Inferior parietal cortex (tissue), 1 donor: ENCODE measurements at regions not wholly inside any gene's neighbourhood (a gene's known extent, or its start where the extent isn't known, plus 50 kb on each side); places are given as distances from the start of the nearest gene placed in this dataset.
"Not testable (repeated sequence)": the region's sequence is repeated elsewhere in the genome, so short reads cannot be mapped to it uniquely, and the experiment has no call there.

ENCODE experiments used
- DNase-seq: peaks from one replicate; pipeline ENCODE4 v3.0.0-alpha.2; 2016; ENCODE audit errors: extremely low spot score

- DNase-seq = no peak
Measured at GRCh38 chr2:83394134-83394904, 1064.8 kb downstream of the SUCLG1 start.

- DNase-seq = no peak
Measured at GRCh38 chr2:83388804-83389203, 1070.3 kb downstream of the SUCLG1 start.

GRCh38 chr2:83386549-83386948 is 1072.5 kb downstream of the SUCLG1 start:
- DNase-seq = no peak

GRCh38 chr2:83378921-83379320 is 1080.2 kb downstream of the SUCLG1 start:
- DNase-seq = no peak

GRCh38 chr2:83376731-83377130 is 1082.3 kb downstream of the SUCLG1 start:
- DNase-seq = no peak

- DNase-seq = no peak
Measured at GRCh38 chr2:83370419-83370762, 1088.7 kb downstream of the SUCLG1 start.

GRCh38 chr2:83369601-83370418 is 1089.3 kb downstream of the SUCLG1 start:
- no peak for DNase-seq

GRCh38 chr2:83368916-83369315 is 1090.2 kb downstream of the SUCLG1 start:
- no peak for DNase-seq

GRCh38 chr2:83368461-83368860 is 1090.6 kb downstream of the SUCLG1 start:
- no peak for DNase-seq

GRCh38 chr2:83365476-83365875 is 1093.6 kb downstream of the SUCLG1 start:
- no peak for DNase-seq

- DNase-seq = no peak
Measured at GRCh38 chr2:83364264-83364663, 1094.8 kb downstream of the SUCLG1 start.

- DNase-seq = not testable (repeated sequence)
Measured at GRCh38 chr2:83363138-83363537, 1095.9 kb downstream of the SUCLG1 start.

- no peak for DNase-seq
Measured at GRCh38 chr2:83359336-83359735, 1099.7 kb downstream of the SUCLG1 start.

GRCh38 chr2:83342860-83343329 is 1116.2 kb downstream of the SUCLG1 start:
- no peak for DNase-seq

GRCh38 chr2:83340424-83340823 is 1118.7 kb downstream of the SUCLG1 start:
- DNase-seq = no peak

- DNase-seq = not testable (repeated sequence)
Measured at GRCh38 chr2:83339942-83340341, 1119.1 kb downstream of the SUCLG1 start.

GRCh38 chr2:83331810-83332209 is 1127.3 kb downstream of the SUCLG1 start:
- DNase-seq = no peak

- no peak for DNase-seq
Measured at GRCh38 chr2:83323038-83323437, 1136.0 kb downstream of the SUCLG1 start.

GRCh38 chr2:83320053-83320452 is 1139.0 kb downstream of the SUCLG1 start:
- no peak for DNase-seq

- no peak for DNase-seq
Measured at GRCh38 chr2:83305758-83306378, 1153.2 kb downstream of the SUCLG1 start.

- DNase-seq = no peak
Measured at GRCh38 chr2:83291083-83291482, 1168.0 kb downstream of the SUCLG1 start.

GRCh38 chr2:83282841-83283240 is 1176.2 kb downstream of the SUCLG1 start:
- DNase-seq = no peak
